ENCODE measurements at regions not wholly inside any gene's neighbourhood (a gene's known extent, or its start where the extent isn't known, plus 50 kb on each side); places are given as distances from the start of the nearest gene placed in this dataset.

DNA sequence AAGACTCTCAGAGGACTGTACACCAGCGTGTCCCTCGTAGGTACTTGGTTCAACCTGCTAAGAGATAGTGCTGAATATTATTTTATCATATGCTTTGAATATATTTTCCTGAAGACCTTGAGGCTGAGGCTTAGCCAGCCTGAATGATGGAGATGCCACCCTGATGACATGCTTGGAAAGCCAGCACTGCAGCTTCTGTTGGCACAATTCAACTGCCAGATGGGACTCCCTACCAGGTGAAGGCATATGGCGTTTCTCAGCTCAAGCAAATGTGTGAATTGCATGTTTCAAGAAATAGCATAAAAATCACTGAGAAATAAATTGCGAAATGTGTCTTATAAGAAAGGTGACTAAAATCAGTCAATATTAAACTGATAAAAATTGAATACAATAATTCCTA is 228.1 kb upstream of the CST7 start:
- H3K9ac ChIP-seq (ENCODE audit: insufficient read depth, low read length, poor library complexity, severe bottlenecking), result no peak overlapping the region
- H3K9me3 ChIP-seq (replicated peaks in 1 of 2; ENCODE audit: control insufficient read depth in 1 of 2, insufficient read depth in 1 of 2, low read length in 2 of 2), result no peaks in the 10 kb centered on the region
- no peaks in the 10 kb centered on the region for H3K36me3 ChIP-seq (replicated peaks in 1 of 2; ENCODE audit: control insufficient read depth in 1 of 2, insufficient read depth in 2 of 2, low read length in 2 of 2)
- H3K27me3 ChIP-seq (ENCODE audit: control insufficient read depth in 2 of 2, insufficient read depth in 2 of 2, low read length in 2 of 2), result no peaks in the 10 kb centered on the region
- no peak overlapping the region for H3K27ac Mint-ChIP-seq
- H3K9me3 Mint-ChIP-seq, result peaks cover 0 to 2% (median 0%) of the 10 kb centered on the region in 7 donors
- H3K4me1 ChIP-seq (ENCODE audit: control insufficient read depth in 1 of 2, insufficient read depth in 2 of 2, low read length in 2 of 2), result peaks cover 0 to 3% of the 10 kb centered on the region in 2 donors
- H2AFZ ChIP-seq (ENCODE audit: insufficient read depth, low read depth, low read length, poor library complexity, severe bottlenecking), result no peak overlapping the region
- no peaks in the 10 kb centered on the region for H3K79me2 ChIP-seq (ENCODE audit: insufficient read depth, low read length)
- DNase-seq, result no peak
- no peak overlapping the region for H3K4me2 ChIP-seq (replicated peaks; ENCODE audit: extremely low read depth, low read length, poor library complexity, severe bottlenecking)
- intact Hi-C loops (cut with micrococcal nuclease), result no loop called here
- WGBS (ENCODE audit: insufficient coverage), result 100% methylated on average over 2 of the region's 4 CpGs
- H3K4me3 Mint-ChIP-seq, result no peak overlapping the region
- peaks cover 1 to 3% (median 2%) of the 10 kb centered on the region in 3 donors for H3K27me3 Mint-ChIP-seq (ENCODE audit: low read depth in 3 of 3)
- TF ChIP-seq, protein P1, sequence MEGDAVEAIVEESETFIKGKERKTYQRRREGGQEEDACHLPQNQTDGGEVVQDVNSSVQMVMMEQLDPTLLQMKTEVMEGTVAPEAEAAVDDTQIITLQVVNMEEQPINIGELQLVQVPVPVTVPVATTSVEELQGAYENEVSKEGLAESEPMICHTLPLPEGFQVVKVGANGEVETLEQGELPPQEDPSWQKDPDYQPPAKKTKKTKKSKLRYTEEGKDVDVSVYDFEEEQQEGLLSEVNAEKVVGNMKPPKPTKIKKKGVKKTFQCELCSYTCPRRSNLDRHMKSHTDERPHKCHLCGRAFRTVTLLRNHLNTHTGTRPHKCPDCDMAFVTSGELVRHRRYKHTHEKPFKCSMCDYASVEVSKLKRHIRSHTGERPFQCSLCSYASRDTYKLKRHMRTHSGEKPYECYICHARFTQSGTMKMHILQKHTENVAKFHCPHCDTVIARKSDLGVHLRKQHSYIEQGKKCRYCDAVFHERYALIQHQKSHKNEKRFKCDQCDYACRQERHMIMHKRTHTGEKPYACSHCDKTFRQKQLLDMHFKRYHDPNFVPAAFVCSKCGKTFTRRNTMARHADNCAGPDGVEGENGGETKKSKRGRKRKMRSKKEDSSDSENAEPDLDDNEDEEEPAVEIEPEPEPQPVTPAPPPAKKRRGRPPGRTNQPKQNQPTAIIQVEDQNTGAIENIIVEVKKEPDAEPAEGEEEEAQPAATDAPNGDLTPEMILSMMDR (IDR thresholded peaks at IDR 0.05), result no peak
- H3K4me1 Mint-ChIP-seq, result peaks cover 12% of the 10 kb centered on the region
- no peaks in the 10 kb centered on the region for H3K36me3 Mint-ChIP-seq
- H4K20me1 ChIP-seq (ENCODE audit: insufficient read depth, low read length), result no peaks in the 10 kb centered on the region
- no peak overlapping the region for H3K27ac ChIP-seq (ENCODE audit: low read depth in 1 of 2, low read length in 2 of 2)
- H3K4me3 ChIP-seq (replicated peaks in 1 of 3; ENCODE audit: low read depth in 2 of 3, low read length in 3 of 3), result no peak overlapping the region

DNA sequence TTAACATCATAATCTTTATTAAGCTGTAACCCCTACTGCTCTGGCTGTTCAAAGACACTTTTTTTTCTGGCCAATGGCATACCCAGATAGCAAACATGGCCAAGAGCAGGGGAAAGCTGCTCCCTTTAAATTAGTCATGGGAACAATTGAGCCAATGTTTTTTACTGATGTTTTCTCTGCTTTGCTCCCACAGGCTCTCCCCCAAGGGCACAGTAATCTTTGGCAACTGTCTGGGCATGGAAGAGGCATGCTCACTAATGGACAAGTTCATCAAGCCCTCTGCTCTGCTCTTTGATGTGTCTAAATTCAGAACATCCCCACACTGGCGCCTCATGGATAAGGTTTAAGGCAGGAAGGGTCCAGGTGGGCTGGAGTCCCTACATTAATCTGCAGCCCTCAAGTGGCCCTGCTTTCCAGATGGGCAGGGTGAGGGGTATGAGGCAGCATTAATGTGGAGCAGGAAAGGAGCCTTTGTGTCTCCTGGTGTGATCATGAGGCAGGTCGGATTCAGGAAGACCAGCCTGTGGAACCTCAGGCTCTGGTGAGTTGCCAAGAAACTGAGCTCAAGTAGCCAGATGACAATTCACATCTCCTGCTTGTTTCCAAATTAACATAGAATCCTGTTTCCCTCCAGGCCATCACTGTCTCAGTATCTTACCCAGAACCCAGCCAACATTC is 227.0 kb upstream of the CST7 start:
- H3K4me3 ChIP-seq (replicated peaks in 1 of 3; ENCODE audit: low read depth in 2 of 3, low read length in 3 of 3), result no peak overlapping the region
- H3K79me2 ChIP-seq (ENCODE audit: insufficient read depth, low read length), result no peaks in the 10 kb centered on the region
- peaks cover 0 to 2% (median 1%) of the 10 kb centered on the region in 3 donors for H3K27me3 Mint-ChIP-seq (ENCODE audit: low read depth in 3 of 3)
- H3K9me3 ChIP-seq (replicated peaks in 1 of 2; ENCODE audit: control insufficient read depth in 1 of 2, insufficient read depth in 1 of 2, low read length in 2 of 2), result no peaks in the 10 kb centered on the region
- H3K4me1 ChIP-seq (ENCODE audit: control insufficient read depth in 1 of 2, insufficient read depth in 2 of 2, low read length in 2 of 2), result peaks cover 0 to 3% of the 10 kb centered on the region in 2 donors
- H3K9me3 Mint-ChIP-seq, result peaks cover 0 to 2% (median 0%) of the 10 kb centered on the region in 7 donors
- H3K27ac ChIP-seq (ENCODE audit: low read depth in 1 of 2, low read length in 2 of 2), result no peak overlapping the region
- TF ChIP-seq, protein P1 (IDR thresholded peaks at IDR 0.05), result no peak
- H3K4me3 Mint-ChIP-seq, result no peak overlapping the region
- no peaks in the 10 kb centered on the region for H3K36me3 ChIP-seq (replicated peaks in 1 of 2; ENCODE audit: control insufficient read depth in 1 of 2, insufficient read depth in 2 of 2, low read length in 2 of 2)
- WGBS (ENCODE audit: insufficient coverage), result 85% methylated on average over 2 of the region's 2 CpGs
- no peaks in the 10 kb centered on the region for H4K20me1 ChIP-seq (ENCODE audit: insufficient read depth, low read length)
- intact Hi-C loops (cut with micrococcal nuclease), result no loop called here
- H3K27ac Mint-ChIP-seq, result no peak overlapping the region
- peaks cover 12% of the 10 kb centered on the region for H3K4me1 Mint-ChIP-seq
- DNase-seq, result no peak
- no peaks in the 10 kb centered on the region for H3K36me3 Mint-ChIP-seq
- no peak overlapping the region for H3K4me2 ChIP-seq (replicated peaks; ENCODE audit: extremely low read depth, low read length, poor library complexity, severe bottlenecking)
- H2AFZ ChIP-seq (ENCODE audit: insufficient read depth, low read depth, low read length, poor library complexity, severe bottlenecking), result no peak overlapping the region
- no peaks in the 10 kb centered on the region for H3K27me3 ChIP-seq (ENCODE audit: control insufficient read depth in 2 of 2, insufficient read depth in 2 of 2, low read length in 2 of 2)
- no peak overlapping the region for H3K9ac ChIP-seq (ENCODE audit: insufficient read depth, low read length, poor library complexity, severe bottlenecking)

Data from CD14-positive monocyte (primary cell).